ENCODE measurements at regions not wholly inside any gene's neighbourhood (a gene's known extent, or its start where the extent isn't known, plus 50 kb on each side); places are given as distances from the start of the nearest gene placed in this dataset.

- H3K4me3 ChIP-seq (replicated peaks in 1 of 2; ENCODE audit: low read depth in 2 of 2, low read length in 2 of 2): no peak overlapping the region
- no peak for TF ChIP-seq CTCF (IDR thresholded peaks at IDR 0.05; ENCODE audit: low read depth, low read length)
- no peak for DNase-seq (ENCODE audit: low read depth in 2 of 2)
These were observed 387.4 kb upstream of the CPEB2 start for GRCh38 chr4:14614840-14615239.

GRCh38 chr4:14615671-14616070 lies 386.6 kb upstream of the CPEB2 start:
- no peak overlapping the region for H3K4me3 ChIP-seq (replicated peaks in 1 of 2; ENCODE audit: low read depth in 2 of 2, low read length in 2 of 2)
- no peak for DNase-seq (ENCODE audit: low read depth in 2 of 2)
- no peak for TF ChIP-seq CTCF (IDR thresholded peaks at IDR 0.05; ENCODE audit: low read depth, low read length)

- TF ChIP-seq CTCF (IDR thresholded peaks at IDR 0.05; ENCODE audit: low read depth, low read length): no peak
- no peak overlapping the region for H3K4me3 ChIP-seq (replicated peaks in 1 of 2; ENCODE audit: low read depth in 2 of 2, low read length in 2 of 2)
- DNase-seq (ENCODE audit: low read depth in 2 of 2): no peak
These were observed 381.6 kb upstream of the CPEB2 start for GRCh38 chr4:14620567-14621141.

GRCh38 chr4:14621731-14622463 lies 380.4 kb upstream of the CPEB2 start:
- DNase-seq (ENCODE audit: low read depth in 2 of 2): no peak
- no peak for TF ChIP-seq CTCF (IDR thresholded peaks at IDR 0.05; ENCODE audit: low read depth, low read length)

GRCh38 chr4:14627038-14627437 lies 375.2 kb upstream of the CPEB2 start:
- DNase-seq (ENCODE audit: low read depth in 2 of 2): no peak
- TF ChIP-seq CTCF (IDR thresholded peaks at IDR 0.05; ENCODE audit: low read depth, low read length): no peak
- H3K4me3 ChIP-seq (replicated peaks in 1 of 2; ENCODE audit: low read depth in 2 of 2, low read length in 2 of 2): no peak overlapping the region

More at GRCh38 chr4:14621731-14622463, 380.4 kb upstream of the CPEB2 start:
- H3K4me3 ChIP-seq (replicated peaks in 1 of 2; ENCODE audit: low read depth in 2 of 2, low read length in 2 of 2): no peak overlapping the region

- no peak for TF ChIP-seq CTCF (IDR thresholded peaks at IDR 0.05; ENCODE audit: low read depth, low read length)
These were observed 370.4 kb upstream of the CPEB2 start for GRCh38 chr4:14631806-14632440.

More at GRCh38 chr4:14631806-14632440, 370.4 kb upstream of the CPEB2 start:
- no peak overlapping the region for H3K4me3 ChIP-seq (replicated peaks in 1 of 2; ENCODE audit: low read depth in 2 of 2, low read length in 2 of 2)
- DNase-seq (ENCODE audit: low read depth in 2 of 2): no peak

Measured in cardiac fibroblast (primary cell).